Endothelial cell of umbilical vein (primary cell): ENCODE measurements at regions not wholly inside any gene's neighbourhood (a gene's known extent, or its start where the extent isn't known, plus 50 kb on each side); places are given as distances from the start of the nearest gene placed in this dataset.

Experiments
- BruUV-seq: library from RNA; stranded (reverse); fragments of 400-500 nt; replicated peaks from 2 replicates; lab custom pipeline; 2021; lab: Mats Ljungman, UMichigan
- CTCF ChIA-PET: fragments of 300-600, 350-600 bp; sonication (Branson Sonifier 250); formaldehyde crosslinking; loops from one replicate; lab custom pipeline; 2021; ENCODE audit warnings: antibody characterized with exemption, inconsistent platforms; lab: Charles Lee
- POLR2A ChIA-PET: fragments of 300-600, 350-600 bp; sonication (Branson Sonifier 250); formaldehyde crosslinking; loops from one replicate; lab custom pipeline; 2021; ENCODE audit warnings: antibody characterized with exemption, inconsistent platforms; lab: Charles Lee
- DNase-seq: peaks from one replicate; pipeline ENCODE4 v3.0.0-alpha.2; 2011; ENCODE audit warnings: low read depth, low spot score
- FAIRE-seq: peaks from 2 replicates; lab custom pipeline; 2011; peaks lifted over from hg19 to GRCh38; lab: Jason Lieb, UNC
- H2AFZ ChIP-seq: 2 replicates; pipeline ENCODE4 v1.6.0; 2012; ENCODE audit warnings: low read depth, low read length, control low read depth, inconsistent platforms
- H3K27ac ChIP-seq: 2 replicates; pipeline ENCODE4 v1.5.1; 2011; ENCODE audit warnings: low read depth, mild to moderate bottlenecking, control low read depth, low read length, moderate library complexity; ENCODE audit not compliant: insufficient read depth
- H3K27me3 ChIP-seq, 2 experiments: 2 replicates each; pipeline versions ENCODE4 v1.6.0 to v1.6.1; 2011; ENCODE audit warnings: low read length in 2 of 2, mixed read lengths in 1 of 2; ENCODE audit not compliant: control insufficient read depth in 2 of 2, insufficient read depth in 2 of 2
- H3K36me3 ChIP-seq, 2 experiments: 2 replicates in 1 of 2; 3 replicates in 1 of 2; pipeline ENCODE4 v1.5.1; 2011; ENCODE audit warnings: low read length in 2 of 2, mild to moderate bottlenecking in 1 of 2, moderate library complexity in 1 of 2; ENCODE audit not compliant: control insufficient read depth in 2 of 2, insufficient read depth in 2 of 2; ENCODE audit errors: extremely low read depth in 1 of 2
- H3K4me1 ChIP-seq: 3 replicates; pipeline ENCODE4 v1.5.1; 2011; ENCODE audit warnings: mild to moderate bottlenecking, low read length; ENCODE audit not compliant: control insufficient read depth, insufficient read depth; ENCODE audit errors: extremely low read depth
- H3K4me2 ChIP-seq: 2 replicates; pipeline ENCODE4 v1.6.1; 2011; ENCODE audit warnings: low read length, control low read depth, mixed read lengths; ENCODE audit not compliant: insufficient read depth
- H3K4me3 ChIP-seq, 3 experiments: fragments of 200-600 bp in 1 of 3; sonication (generic), shearing (Covaris generic) in 1 of 3; replicated peaks in 1 of 3; 2 replicates each; pipeline ENCODE4 v1.5.1; 2011 to 2016; ENCODE audit warnings: control low read depth in 3 of 3, low read length in 3 of 3, mild to moderate bottlenecking in 2 of 3, inconsistent platforms in 1 of 3, low read depth in 1 of 3, moderate library complexity in 1 of 3; ENCODE audit not compliant: insufficient read depth in 1 of 3
- H3K79me2 ChIP-seq: 2 replicates; pipeline ENCODE4 v1.6.0; 2012; ENCODE audit warnings: low read length, inconsistent platforms; ENCODE audit not compliant: control insufficient read depth, insufficient read depth
- H3K9ac ChIP-seq: replicated peaks from 2 replicates; pipeline ENCODE3; 2011; ENCODE audit warnings: low read length, control low read depth; ENCODE audit not compliant: insufficient read depth; ENCODE audit errors: extremely low read depth
- H3K9me1 ChIP-seq: replicated peaks from 3 replicates; pipeline ENCODE4 v1.6.0; 2011; ENCODE audit warnings: mild to moderate bottlenecking, low read length; ENCODE audit not compliant: control insufficient read depth, insufficient read depth; ENCODE audit errors: extremely low read depth
- H3K9me3 ChIP-seq: replicated peaks from 2 replicates; pipeline ENCODE4 v1.5.1; 2012; ENCODE audit warnings: low read length, inconsistent platforms; ENCODE audit not compliant: control insufficient read depth, insufficient read depth
- H4K20me1 ChIP-seq: replicated peaks from 2 replicates; pipeline ENCODE3; 2011; ENCODE audit warnings: mild to moderate bottlenecking, low read length; ENCODE audit not compliant: control insufficient read depth, insufficient read depth; ENCODE audit errors: extremely low read depth
- EZH2 ChIP-seq: IDR thresholded peaks from 2 replicates; pipeline ENCODE4 v1.6.1; 2012; ENCODE audit warnings: borderline replicate concordance, low read depth, mild to moderate bottlenecking, moderate library complexity, low read length, inconsistent platforms; ENCODE audit not compliant: severe bottlenecking
- FOS ChIP-seq: IDR thresholded peaks from 2 replicates; pipeline ENCODE4 v1.6.1; 2011; ENCODE audit warnings: mild to moderate bottlenecking, low read length, moderate library complexity, borderline replicate concordance; ENCODE audit not compliant: insufficient read depth
- GATA2 ChIP-seq: IDR thresholded peaks from 2 replicates; pipeline ENCODE4 v1.7.0; 2011; ENCODE audit warnings: low read depth, mild to moderate bottlenecking, moderate library complexity, mixed read lengths, low read length; ENCODE audit not compliant: insufficient read length, insufficient read depth
- JUN ChIP-seq: IDR thresholded peaks from 2 replicates; pipeline ENCODE4 v1.6.1; 2011; ENCODE audit warnings: borderline replicate concordance, low read depth; ENCODE audit not compliant: insufficient read length, insufficient read depth
- MYC ChIP-seq: IDR thresholded peaks from one replicate; pipeline ENCODE4 v1.6.1; 2011; ENCODE audit warnings: mild to moderate bottlenecking, low read depth, low read length
- POLR2A ChIP-seq: IDR thresholded peaks from 2 replicates; pipeline ENCODE4 v1.6.1; 2012; ENCODE audit warnings: low read depth, mild to moderate bottlenecking, control low read depth, low read length
- POLR2AphosphoS5 ChIP-seq: IDR thresholded peaks from 2 replicates; pipeline ENCODE4 v1.6.1; 2012; ENCODE audit warnings: low read depth, mild to moderate bottlenecking, control low read depth, low read length, moderate library complexity; ENCODE audit not compliant: insufficient read depth
- dilution Hi-C: fragments of 300-500 bp; cut with MboI; formaldehyde crosslinking; loops from one replicate; pipeline ENCODE4 v1.15.0; 2019; ENCODE audit warnings: low sequenced_read_pairs; ENCODE audit not compliant: extremely low pct_ligation_motif_present
- intact Hi-C: fragments of 100-400 bp; cut with micrococcal nuclease; formaldehyde crosslinking; loops from one replicate; pipeline ENCODE4 v1.10.0; 2022
- TF ChIP-seq, protein P1 (sequence below): IDR thresholded peaks from 2 replicates; pipeline ENCODE4 v1.6.1; 2011; ENCODE audit not compliant: insufficient read depth, insufficient read length
- TF ChIP-seq, protein P2 (sequence below), 2 donors: IDR thresholded peaks; 1 replicate in 1 of 2; 2 replicates in 1 of 2; pipeline ENCODE4 v1.5.1; 2011; ENCODE audit warnings: low read length in 2 of 2, mild to moderate bottlenecking in 2 of 2, moderate library complexity in 2 of 2, control low read depth in 1 of 2, inconsistent platforms in 1 of 2, low read depth in 1 of 2; ENCODE audit not compliant: insufficient read depth in 1 of 2; ENCODE audit errors: extremely low read depth in 1 of 2

DNA sequence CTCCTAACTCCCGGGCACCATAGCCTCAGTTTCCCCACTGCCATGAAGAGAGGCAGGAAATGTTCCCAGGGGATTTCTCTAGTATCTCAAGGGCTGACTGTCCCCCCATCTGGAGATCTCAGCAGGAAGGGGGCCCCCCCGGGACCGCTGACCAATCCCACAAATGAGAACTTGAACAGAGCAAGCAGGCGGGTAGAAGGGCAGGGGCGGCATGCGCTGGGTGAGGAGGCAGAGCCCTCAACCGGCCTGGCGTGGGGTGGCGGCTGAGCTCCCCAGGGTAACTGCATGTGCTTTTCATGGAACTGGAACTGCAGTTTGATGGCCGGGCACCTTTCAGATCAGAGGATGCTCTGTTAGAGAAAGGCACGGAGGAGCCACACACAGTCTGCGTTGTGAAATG, 144.5 kb downstream of the CTTN start:
- DNase-seq (no peak), FAIRE-seq (no peak)
- intact Hi-C loops, result no loop called here
- no TSS peak for BruUV-seq
- H3K27me3 ChIP-seq, result no peaks in the 10 kb centered on the region
- no peak overlapping the region for H2AFZ ChIP-seq
- no peak overlapping the region for H3K4me2 ChIP-seq
- ChIA-PET CTCF (no interaction called here), POLR2A (no interaction called here)
- TF ChIP-seq GATA2 (no peak), FOS (no peak)
- H3K4me3 ChIP-seq, result no peak overlapping the region
- H3K27ac ChIP-seq, result no peak overlapping the region
- H3K79me2 ChIP-seq, result no peaks in the 10 kb centered on the region
- no peaks in the 10 kb centered on the region for H3K9me3 ChIP-seq
- no peak overlapping the region for H3K9ac ChIP-seq
- dilution Hi-C loops, result no loop called here
- no peaks in the 10 kb centered on the region for H3K36me3 ChIP-seq
- no peaks in the 10 kb centered on the region for H3K9me1 ChIP-seq
- no peaks in the 10 kb centered on the region for H4K20me1 ChIP-seq
- H3K4me1 ChIP-seq, result no peaks in the 10 kb centered on the region

DNA sequence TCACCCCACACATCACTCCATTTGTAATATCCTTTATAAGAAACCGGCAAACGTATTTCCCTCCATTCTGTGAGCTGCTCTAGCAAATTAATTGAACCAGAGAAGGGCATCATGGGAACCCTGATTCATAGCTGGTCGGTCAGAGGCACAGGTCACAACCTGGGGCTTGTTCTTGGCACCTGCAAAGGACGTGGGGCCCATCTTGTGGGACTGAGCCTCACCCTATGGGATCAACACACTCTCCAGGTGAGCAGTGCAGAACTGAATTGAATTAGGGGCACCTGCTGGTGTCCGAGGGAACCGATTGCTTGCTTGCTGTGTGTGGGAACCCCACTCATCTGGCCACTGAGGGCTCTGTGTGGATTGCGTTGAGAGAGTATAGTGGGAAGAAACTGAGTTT, 145.3 kb downstream of the CTTN start:
- no peak for DNase-seq
- Histone ChIP-seq H3K9me3 (no peaks in the 10 kb centered on the region), H2AFZ (no peak overlapping the region), H3K79me2 (no peaks in the 10 kb centered on the region), H3K36me3 (no peaks in the 10 kb centered on the region), H3K4me2 (no peak overlapping the region), H3K4me3 (no peak overlapping the region), H3K27ac (no peak overlapping the region), H3K27me3 (no peaks in the 10 kb centered on the region), H3K9ac (no peak overlapping the region), H4K20me1 (no peaks in the 10 kb centered on the region), H3K4me1 (no peaks in the 10 kb centered on the region), H3K9me1 (no peaks in the 10 kb centered on the region)
- dilution Hi-C loops, result no loop called here
- intact Hi-C loops, result no loop called here
- ChIA-PET CTCF (no interaction called here), POLR2A (no interaction called here)
- BruUV-seq, result no TSS peak
- TF ChIP-seq POLR2A (no peak), GATA2 (no peak), FOS (no peak), JUN (no peak), POLR2AphosphoS5 (no peak), EZH2 (no peak), MYC (no peak)
- TF ChIP-seq, protein P1, sequence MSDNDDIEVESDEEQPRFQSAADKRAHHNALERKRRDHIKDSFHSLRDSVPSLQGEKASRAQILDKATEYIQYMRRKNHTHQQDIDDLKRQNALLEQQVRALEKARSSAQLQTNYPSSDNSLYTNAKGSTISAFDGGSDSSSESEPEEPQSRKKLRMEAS, result no peak
- TF ChIP-seq, protein P2, sequence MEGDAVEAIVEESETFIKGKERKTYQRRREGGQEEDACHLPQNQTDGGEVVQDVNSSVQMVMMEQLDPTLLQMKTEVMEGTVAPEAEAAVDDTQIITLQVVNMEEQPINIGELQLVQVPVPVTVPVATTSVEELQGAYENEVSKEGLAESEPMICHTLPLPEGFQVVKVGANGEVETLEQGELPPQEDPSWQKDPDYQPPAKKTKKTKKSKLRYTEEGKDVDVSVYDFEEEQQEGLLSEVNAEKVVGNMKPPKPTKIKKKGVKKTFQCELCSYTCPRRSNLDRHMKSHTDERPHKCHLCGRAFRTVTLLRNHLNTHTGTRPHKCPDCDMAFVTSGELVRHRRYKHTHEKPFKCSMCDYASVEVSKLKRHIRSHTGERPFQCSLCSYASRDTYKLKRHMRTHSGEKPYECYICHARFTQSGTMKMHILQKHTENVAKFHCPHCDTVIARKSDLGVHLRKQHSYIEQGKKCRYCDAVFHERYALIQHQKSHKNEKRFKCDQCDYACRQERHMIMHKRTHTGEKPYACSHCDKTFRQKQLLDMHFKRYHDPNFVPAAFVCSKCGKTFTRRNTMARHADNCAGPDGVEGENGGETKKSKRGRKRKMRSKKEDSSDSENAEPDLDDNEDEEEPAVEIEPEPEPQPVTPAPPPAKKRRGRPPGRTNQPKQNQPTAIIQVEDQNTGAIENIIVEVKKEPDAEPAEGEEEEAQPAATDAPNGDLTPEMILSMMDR (IDR thresholded peaks at IDR 0.05; ENCODE audit: extremely low read depth in 1 of 2, insufficient read depth in 1 of 2, low read depth in 1 of 2, low read length in 2 of 2), result no peak
- no peak for FAIRE-seq
